NCI-H510A (cell line): ENCODE measurements at regions not wholly inside any gene's neighbourhood (a gene's known extent, or its start where the extent isn't known, plus 50 kb on each side); places are given as distances from the start of the nearest gene placed in this dataset.

Experiments used
- DNase-seq: peaks from one replicate; lab custom pipeline; 2025; lab: John Stamatoyannopoulos, UW

- no peak for DNase-seq
These were observed 65.2 kb upstream of the FZD7 start for GRCh38 chr2:201968476-201968875.

DNA sequence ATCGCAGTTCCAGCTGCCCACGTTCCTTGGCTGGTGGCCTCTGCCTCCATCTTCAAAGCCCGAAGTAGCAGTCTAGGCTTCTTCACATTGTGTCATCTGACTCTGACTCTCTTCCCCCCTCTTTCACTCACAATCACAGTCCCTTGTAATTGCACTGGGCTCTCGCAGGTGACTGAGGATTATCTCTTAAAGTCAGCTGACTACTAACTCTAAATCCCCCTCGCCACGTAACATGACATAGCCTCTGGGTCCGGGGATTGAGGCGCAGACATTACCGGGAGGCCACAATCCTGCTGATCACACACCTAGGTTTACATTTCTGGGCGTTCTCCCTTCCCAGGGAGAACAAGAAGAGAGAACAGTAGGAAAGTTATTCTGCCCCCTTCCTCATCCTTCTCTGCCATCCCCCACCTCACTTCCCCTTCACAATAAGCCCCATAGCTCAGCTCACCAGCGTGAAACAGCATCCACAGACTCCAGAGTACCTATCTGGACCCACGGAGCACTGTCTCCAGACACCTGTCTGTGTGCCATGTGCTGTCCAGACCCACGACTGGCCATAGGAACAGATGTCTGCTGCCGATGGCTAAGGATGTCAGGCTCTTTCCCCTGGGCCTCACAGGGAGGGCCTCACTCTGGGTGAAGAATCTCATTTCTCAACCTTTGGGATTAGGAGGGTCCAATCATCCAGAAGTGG is 64.3 kb upstream of the FZD7 start:
- DNase-seq: no peak

GRCh38 chr2:201969938-201970785 is 63.5 kb upstream of the FZD7 start:
- DNase-seq: no peak

GRCh38 chr2:201970786-201971108 is 62.9 kb upstream of the FZD7 start:
- DNase-seq: no peak

DNA sequence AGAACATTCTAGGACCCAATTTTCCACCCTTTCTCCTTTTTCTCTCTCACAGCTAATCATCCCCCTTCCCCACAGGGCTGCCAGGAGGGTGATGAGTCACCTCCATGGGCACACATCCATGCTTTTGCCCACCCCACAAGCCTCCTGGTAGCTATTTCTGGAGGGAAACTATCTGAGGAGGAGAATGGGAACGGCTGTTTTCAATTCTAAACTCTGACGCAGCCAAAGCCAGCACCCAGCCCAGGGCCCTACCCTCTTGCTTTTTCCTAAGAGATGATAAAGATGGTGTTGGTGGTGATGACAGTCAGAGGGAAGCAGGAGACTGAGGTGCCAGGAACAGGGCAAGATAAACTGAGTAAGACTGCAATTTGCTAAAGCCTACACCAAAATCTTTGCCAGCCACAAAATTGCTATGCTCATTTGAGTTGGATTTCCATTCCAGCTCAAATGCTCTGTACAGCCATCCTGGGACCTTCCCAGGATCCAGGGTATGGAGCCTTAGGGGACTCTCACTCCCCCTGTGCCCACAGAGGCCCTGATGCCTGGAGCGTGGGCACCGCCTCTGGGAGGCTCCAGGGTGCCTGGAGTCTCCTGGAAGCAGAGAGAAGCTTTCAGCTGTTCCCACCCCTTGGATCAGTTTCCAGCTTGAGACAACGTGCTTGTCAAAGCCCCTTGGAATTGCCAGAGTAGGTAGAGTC is 62.0 kb upstream of the FZD7 start:
- no peak for DNase-seq

DNA sequence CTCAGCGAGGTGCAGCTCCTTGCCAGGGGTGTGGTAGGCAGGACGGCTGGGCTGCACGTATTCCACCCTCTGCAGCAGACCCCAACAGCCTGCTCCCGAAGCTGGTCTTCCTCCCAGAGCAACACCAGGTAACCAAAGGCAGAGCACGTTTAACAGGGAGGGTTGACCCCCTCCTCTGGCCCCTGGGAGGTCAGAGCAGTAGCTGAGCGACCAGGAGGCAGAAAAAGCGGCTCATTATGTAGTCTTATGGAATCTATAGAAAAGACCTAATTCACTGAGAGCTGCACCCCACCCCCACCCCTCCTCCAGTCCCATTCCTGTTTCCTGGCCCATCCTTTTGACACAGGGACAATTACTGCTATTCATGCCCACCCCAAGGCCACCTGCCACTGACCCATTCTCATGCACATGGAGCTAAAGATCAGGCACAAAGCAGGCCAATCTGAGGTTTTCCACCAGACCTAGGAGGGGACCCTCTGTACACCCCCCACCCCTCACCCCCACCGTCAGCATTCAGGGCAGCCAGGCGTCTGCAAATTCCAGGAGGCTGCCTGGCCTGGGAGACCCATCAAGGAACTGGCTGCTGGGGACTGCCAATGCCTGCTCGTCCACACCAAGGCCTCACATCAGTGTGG is 60.9 kb upstream of the FZD7 start:
- DNase-seq: no peak

DNA sequence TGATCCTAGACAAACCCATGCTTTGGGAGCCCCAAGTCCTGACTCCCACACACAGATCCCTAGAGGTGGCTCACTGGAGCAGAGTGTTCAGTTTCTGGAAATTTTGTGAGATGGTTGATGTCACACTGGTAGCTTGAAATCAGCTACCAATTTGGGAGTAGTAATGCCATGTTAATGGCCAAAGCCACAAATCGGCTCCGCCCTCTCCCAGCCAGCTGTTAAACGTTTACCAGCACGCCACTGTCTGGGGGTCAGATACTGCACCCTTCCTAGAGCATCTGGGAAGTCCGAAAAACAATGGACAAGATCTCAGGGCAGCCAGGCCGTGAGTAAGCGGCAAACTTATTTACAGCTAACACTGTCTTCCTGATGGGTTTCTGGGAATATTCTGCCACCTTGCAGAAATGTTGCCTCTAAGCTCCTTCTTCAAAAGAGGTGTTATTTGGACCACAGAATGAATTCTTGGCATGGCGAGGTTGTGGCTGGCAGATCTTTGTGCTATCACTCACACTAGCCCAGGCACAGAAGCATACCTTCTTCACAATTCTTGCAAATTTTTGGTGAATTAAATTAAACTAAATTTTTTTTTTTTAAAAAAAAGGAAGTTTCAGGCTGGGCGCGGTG is 60.2 kb upstream of the FZD7 start:
- DNase-seq: no peak

- no peak for DNase-seq
These were observed 59.2 kb upstream of the FZD7 start for GRCh38 chr2:201974171-201975100.

GRCh38 chr2:201975434-201975833 is 58.2 kb upstream of the FZD7 start:
- DNase-seq: no peak

GRCh38 chr2:201975964-201976612 is 57.6 kb upstream of the FZD7 start:
- DNase-seq: no peak

- no peak for DNase-seq
These were observed 56.0 kb upstream of the FZD7 start for GRCh38 chr2:201977651-201978050.

DNA sequence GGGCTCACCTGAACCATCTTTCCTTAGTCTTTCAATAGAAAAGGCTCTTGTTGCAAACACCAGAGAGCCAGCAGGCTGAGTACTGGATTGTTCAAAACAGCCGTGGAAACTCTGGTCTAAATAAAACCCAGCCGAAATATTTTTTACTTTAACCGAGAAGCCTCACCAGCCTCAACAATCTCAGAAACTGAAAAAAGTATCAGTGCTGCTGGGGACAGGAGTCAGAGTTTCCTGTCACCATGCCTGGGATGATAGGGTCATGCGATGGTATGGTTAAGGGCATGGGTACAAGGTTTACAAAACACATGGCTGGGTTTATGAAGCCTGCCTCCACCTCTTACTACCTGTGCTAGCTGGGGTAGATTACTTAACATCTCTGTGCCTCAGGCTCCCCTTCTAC is 55.3 kb upstream of the FZD7 start:
- DNase-seq: no peak

DNA sequence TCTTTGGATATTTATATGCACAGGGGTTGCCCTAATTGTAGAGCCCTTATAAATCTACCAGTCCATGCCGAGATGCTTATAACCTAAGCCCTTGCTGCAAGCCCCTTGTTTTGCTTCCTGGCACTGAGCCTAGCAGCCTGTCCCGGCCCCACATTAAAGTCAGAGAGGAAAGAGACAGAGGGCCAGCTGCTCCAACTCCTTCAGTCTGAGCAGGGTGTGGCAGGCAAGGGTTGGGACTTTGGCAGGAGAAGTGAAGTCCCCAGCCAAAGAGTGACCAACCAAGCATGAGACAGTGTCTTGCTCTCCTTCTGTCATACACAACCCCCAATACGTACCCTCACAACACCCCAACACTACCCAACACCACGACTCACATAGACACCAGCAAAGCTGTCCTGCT is 54.7 kb upstream of the FZD7 start:
- DNase-seq: no peak

DNA sequence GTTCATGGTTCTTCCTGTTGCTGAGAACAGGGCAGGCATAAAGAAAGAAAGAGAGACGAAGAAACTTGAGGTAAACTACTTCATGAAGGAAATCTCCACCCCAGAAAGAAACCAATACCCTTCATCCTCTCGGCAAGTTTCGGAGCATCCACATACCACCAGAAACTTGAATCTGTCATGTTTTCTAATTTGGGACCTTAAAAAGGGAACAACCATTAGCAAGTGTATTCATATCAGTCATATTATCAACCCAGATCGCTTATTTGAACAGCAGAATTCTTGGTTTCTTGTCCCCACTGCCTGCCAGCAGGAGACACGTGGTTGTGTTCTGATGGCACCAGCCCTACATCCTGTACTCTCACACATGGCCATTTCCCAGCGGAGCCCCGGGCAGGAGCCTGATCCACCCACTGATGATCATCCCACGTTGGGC is 53.2 kb upstream of the FZD7 start:
- no peak for DNase-seq

DNA sequence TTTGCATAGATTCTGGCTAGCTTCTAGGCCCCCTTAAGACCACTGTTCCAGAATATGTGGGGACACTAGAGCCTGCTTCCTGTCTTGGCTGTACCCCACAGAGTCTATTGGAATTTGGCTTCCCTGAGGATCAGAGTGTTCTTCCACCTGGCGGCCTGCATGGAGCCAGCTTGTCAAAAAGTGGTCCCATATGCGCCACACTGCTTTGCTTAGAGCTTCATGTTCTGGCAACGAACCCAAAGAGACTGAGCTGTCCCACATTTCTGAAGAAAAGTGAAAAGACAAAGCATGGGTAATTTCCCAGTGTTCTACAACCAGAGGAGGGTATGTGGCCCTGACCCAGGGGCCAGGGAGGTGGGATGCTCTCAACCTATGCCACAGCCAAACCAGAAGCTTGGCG is 52.7 kb upstream of the FZD7 start:
- no peak for DNase-seq

DNA sequence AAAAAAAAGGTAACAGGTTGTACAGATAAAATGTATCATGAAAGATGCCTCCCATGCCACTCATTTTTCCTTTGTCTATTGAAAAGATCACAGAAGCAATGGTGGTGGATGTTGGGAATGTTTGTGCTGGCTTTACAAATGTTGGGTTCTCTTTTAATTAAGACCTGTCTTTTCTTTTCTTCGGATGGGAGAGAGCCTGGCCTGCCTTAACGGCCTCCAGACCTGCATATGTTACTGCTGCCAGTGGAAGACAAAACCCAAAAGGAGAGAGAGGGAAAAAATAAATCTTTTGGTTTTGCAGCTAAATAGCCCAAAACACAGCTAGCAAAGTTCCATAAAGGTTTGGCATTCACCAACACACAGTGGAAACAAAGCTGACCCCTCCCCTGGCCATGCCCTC is 50.5 kb upstream of the FZD7 start:
- DNase-seq: no peak

GRCh38 chr2:201983800-201984199 is 49.9 kb upstream of the FZD7 start:
- DNase-seq: no peak
